Effector memory CD8-positive, alpha-beta T cell (primary cell): ENCODE measurements at regions not wholly inside any gene's neighbourhood (a gene's known extent, or its start where the extent isn't known, plus 50 kb on each side); places are given as distances from the start of the nearest gene placed in this dataset.

Source experiments
- ATAC-seq: fragments of 150-1000 bp; cut with Tn5 transposase; replicated peaks from 2 replicates; pipeline ENCODE4 v1.10.0; 2021; ENCODE audit warnings: mild to moderate bottlenecking, moderate library complexity
- DNase-seq, 3 experiments: peaks; one replicate each; pipeline ENCODE4 v3.0.0; 2021
- H3K27ac Mint-ChIP-seq, 2 donors: one replicate each; pipeline ENCODE4 v1.8.0; 2022; ENCODE audit warnings: mild to moderate bottlenecking in 2 of 2, mixed read lengths in 2 of 2, moderate library complexity in 2 of 2
- H3K27me3 Mint-ChIP-seq, 2 donors: one replicate each; pipeline ENCODE4 v1.8.0; 2022; ENCODE audit warnings: mixed read lengths in 2 of 2
- H3K36me3 Mint-ChIP-seq: one replicate; pipeline ENCODE4 v1.8.0; 2022; ENCODE audit warnings: mild to moderate bottlenecking, moderate library complexity, mixed read lengths; ENCODE audit not compliant: insufficient read depth
- H3K4me1 Mint-ChIP-seq, 2 donors: one replicate each; pipeline ENCODE4 v1.8.0; 2022; ENCODE audit warnings: low read depth in 2 of 2, mixed read lengths in 2 of 2
- H3K4me3 Mint-ChIP-seq, 2 donors: one replicate each; pipeline ENCODE4 v1.8.0; 2022; ENCODE audit warnings: mild to moderate bottlenecking in 2 of 2, mixed read lengths in 2 of 2, moderate library complexity in 2 of 2
- H3K9me3 Mint-ChIP-seq, 2 donors: one replicate each; pipeline ENCODE4 v1.8.0; 2022; ENCODE audit warnings: mixed read lengths in 2 of 2

DNA sequence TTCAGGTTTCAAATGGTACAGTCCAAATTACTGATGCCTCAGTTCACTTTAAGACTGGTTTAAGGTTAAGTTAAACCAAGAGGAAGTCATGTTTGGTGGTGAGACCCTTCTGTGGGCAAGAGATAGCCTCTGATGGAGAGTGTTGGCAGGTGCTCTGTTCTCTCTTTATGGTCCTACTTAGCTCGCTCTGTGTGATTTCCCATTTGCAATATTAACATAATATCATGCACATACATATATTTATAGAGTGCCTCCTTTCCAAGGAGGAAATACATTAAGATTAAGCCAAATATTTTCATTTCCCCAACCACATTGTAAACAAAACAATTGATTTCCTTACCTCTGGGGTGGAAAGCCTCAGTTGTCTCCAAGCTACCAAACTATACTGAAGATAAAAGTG lies 222.4 kb downstream of the PIK3C3 start:
- no peak for ATAC-seq

GRCh38 chr18:42178376-42179080 lies 223.5 kb downstream of the PIK3C3 start:
- ATAC-seq (no peak), DNase-seq (no peak)
- Mint-ChIP-seq H3K36me3 (peaks cover 3% of the 10 kb centered on the region), H3K27me3 (no peaks in the 10 kb centered on the region), H3K4me3 (no peak overlapping the region), H3K27ac (no peak overlapping the region), H3K9me3 (no peaks in the 10 kb centered on the region), H3K4me1 (no peaks in the 10 kb centered on the region)

More for the DNA sequence above, 222.4 kb downstream of the PIK3C3 start:
- H3K4me1 Mint-ChIP-seq, result no peaks in the 10 kb centered on the region
- no peak overlapping the region for H3K27ac Mint-ChIP-seq
- no peaks in the 10 kb centered on the region for H3K9me3 Mint-ChIP-seq
- peaks cover 3% of the 10 kb centered on the region for H3K36me3 Mint-ChIP-seq
- no peak for DNase-seq
- H3K4me3 Mint-ChIP-seq, result no peak overlapping the region
- no peaks in the 10 kb centered on the region for H3K27me3 Mint-ChIP-seq

- H3K4me1 Mint-ChIP-seq, result no peaks in the 10 kb centered on the region
- no peak for DNase-seq
- no peaks in the 10 kb centered on the region for H3K27me3 Mint-ChIP-seq
- no peak overlapping the region for H3K4me3 Mint-ChIP-seq
- no peak overlapping the region for H3K27ac Mint-ChIP-seq
- no peak for ATAC-seq
- H3K36me3 Mint-ChIP-seq, result peaks cover 3% of the 10 kb centered on the region
- H3K9me3 Mint-ChIP-seq, result no peaks in the 10 kb centered on the region
Observed at GRCh38 chr18:42179542-42180121, 224.6 kb downstream of the PIK3C3 start.

GRCh38 chr18:42181474-42181873 lies 226.4 kb downstream of the PIK3C3 start:
- ATAC-seq (no peak), DNase-seq (no peak)
- H3K4me1 Mint-ChIP-seq, result no peaks in the 10 kb centered on the region
- no peaks in the 10 kb centered on the region for H3K9me3 Mint-ChIP-seq
- no peak overlapping the region for H3K4me3 Mint-ChIP-seq
- H3K36me3 Mint-ChIP-seq, result peaks cover 3% of the 10 kb centered on the region
- H3K27me3 Mint-ChIP-seq, result no peaks in the 10 kb centered on the region
- H3K27ac Mint-ChIP-seq, result no peak overlapping the region

- H3K9me3 Mint-ChIP-seq, result no peaks in the 10 kb centered on the region
- peaks cover 2% of the 10 kb centered on the region for H3K36me3 Mint-ChIP-seq
- no peak for ATAC-seq
- no peak overlapping the region for H3K4me3 Mint-ChIP-seq
- no peak overlapping the region for H3K27ac Mint-ChIP-seq
- H3K27me3 Mint-ChIP-seq, result no peaks in the 10 kb centered on the region
- no peak for DNase-seq
- no peaks in the 10 kb centered on the region for H3K4me1 Mint-ChIP-seq
Observed at GRCh38 chr18:42182728-42183700, 228.0 kb downstream of the PIK3C3 start.

DNA sequence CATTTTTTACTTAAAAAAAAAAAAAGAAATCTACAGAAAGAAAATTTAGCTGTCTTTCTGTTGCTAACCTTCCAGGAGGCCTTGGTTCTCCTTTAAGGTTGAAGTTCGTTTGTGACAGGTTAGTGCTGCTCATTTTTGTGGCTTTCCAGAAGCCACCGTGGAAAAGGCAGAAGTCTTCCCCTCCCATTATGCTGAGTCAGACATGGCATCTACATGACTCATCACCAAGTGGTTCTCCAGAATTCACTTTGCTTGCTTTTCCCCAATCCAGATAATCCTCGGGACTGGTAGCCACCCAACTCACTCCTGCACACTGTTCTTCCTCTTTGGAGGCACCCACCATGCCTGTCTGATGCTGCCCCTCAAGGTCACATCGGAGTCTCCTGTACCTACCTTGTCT lies 228.7 kb downstream of the PIK3C3 start:
- Mint-ChIP-seq H3K27ac (no peak overlapping the region), H3K4me3 (no peak overlapping the region), H3K4me1 (no peaks in the 10 kb centered on the region), H3K9me3 (no peaks in the 10 kb centered on the region), H3K27me3 (no peaks in the 10 kb centered on the region), H3K36me3 (no peaks in the 10 kb centered on the region)
- ATAC-seq, result no peak
- DNase-seq, result no peak

DNA sequence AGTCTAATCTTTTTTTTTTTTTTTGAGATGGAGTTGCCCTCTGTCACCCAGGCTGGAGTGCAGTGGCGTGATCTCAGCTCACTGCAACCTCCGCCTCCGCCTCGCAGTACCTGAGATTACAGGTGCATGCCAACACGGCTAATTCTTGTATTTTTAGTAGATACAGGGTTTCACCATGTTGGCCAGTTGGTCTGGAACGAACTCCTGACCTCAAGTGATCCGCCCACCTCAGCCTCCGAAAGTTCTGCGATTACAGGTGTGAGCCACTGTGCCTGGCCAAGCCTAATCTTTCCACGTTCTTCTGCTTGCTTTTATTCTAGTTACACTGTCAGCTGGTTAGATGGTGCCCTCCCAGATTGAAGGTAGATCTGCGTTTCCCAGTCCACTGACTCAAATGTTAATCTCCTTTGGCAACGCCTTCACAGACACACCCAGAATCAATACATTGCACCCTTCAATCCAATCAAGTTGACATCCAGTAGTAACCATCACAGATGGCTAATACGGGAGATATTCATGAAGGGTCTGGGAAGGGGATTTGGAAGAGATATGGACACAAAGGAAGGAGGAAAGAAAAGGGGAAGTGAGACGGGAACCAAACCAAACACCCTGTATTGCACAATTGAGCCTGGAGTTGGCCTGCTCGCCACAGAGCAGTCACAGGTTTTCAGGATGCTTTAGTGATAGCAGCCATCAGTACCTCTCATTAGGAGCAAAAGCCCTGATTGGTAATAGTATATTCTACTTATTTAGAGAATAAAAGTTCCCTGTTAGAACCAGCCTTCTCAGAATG lies 229.8 kb downstream of the PIK3C3 start:
- H3K9me3 Mint-ChIP-seq, result peaks cover 2 to 10% of the 10 kb centered on the region in 2 donors
- no peak overlapping the region for H3K4me3 Mint-ChIP-seq
- H3K36me3 Mint-ChIP-seq, result no peaks in the 10 kb centered on the region
- DNase-seq, result no peak
- no peaks in the 10 kb centered on the region for H3K27me3 Mint-ChIP-seq
- no peak overlapping the region for H3K27ac Mint-ChIP-seq
- no peaks in the 10 kb centered on the region for H3K4me1 Mint-ChIP-seq
- no peak for ATAC-seq

GRCh38 chr18:42185486-42185885 lies 230.5 kb downstream of the PIK3C3 start:
- no peaks in the 10 kb centered on the region for H3K4me1 Mint-ChIP-seq
- ATAC-seq, result no peak
- H3K36me3 Mint-ChIP-seq, result no peaks in the 10 kb centered on the region

GRCh38 chr18:42187611-42188380 lies 232.8 kb downstream of the PIK3C3 start:
- Mint-ChIP-seq H3K4me1 (no peaks in the 10 kb centered on the region), H3K27ac (no peak overlapping the region), H3K27me3 (no peaks in the 10 kb centered on the region), H3K36me3 (no peaks in the 10 kb centered on the region), H3K9me3 (peaks cover 2 to 10% of the 10 kb centered on the region in 2 donors), H3K4me3 (no peak overlapping the region)
- ATAC-seq (no peak), DNase-seq (no peak)

More at GRCh38 chr18:42185486-42185885, 230.5 kb downstream of the PIK3C3 start:
- DNase-seq, result no peak
- Mint-ChIP-seq H3K4me3 (no peak overlapping the region), H3K27me3 (no peaks in the 10 kb centered on the region), H3K9me3 (peaks cover 2 to 10% of the 10 kb centered on the region in 2 donors), H3K27ac (no peak overlapping the region)

DNA sequence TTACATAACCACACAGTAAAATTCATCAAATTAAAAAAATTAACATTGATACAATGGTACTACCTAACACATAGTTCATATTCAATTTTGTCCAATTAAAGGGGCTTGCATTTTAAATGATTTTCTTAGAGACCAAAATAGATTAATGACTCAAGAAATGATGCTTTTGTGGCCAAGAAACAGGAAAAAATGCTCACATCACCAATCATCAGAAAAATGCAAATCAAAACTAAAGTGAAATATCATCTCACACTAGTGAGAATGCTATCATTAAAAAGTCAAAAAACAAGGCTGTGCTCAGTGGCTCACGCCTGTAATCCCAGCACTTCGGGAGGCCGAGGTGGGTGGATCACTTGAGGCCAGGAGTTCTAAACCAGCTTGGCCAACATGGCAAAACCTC lies 235.6 kb downstream of the PIK3C3 start:
- H3K4me1 Mint-ChIP-seq, result no peaks in the 10 kb centered on the region
- H3K9me3 Mint-ChIP-seq, result peaks cover 2 to 10% of the 10 kb centered on the region in 2 donors
- H3K27me3 Mint-ChIP-seq, result no peaks in the 10 kb centered on the region
- ATAC-seq, result no peak
- no peak overlapping the region for H3K27ac Mint-ChIP-seq
- H3K4me3 Mint-ChIP-seq, result no peak overlapping the region
- H3K36me3 Mint-ChIP-seq, result no peaks in the 10 kb centered on the region
- DNase-seq, result no peak

GRCh38 chr18:42192251-42193248 lies 237.5 kb downstream of the PIK3C3 start:
- Mint-ChIP-seq H3K4me3 (no peak overlapping the region), H3K27me3 (no peaks in the 10 kb centered on the region), H3K4me1 (no peaks in the 10 kb centered on the region), H3K36me3 (no peaks in the 10 kb centered on the region), H3K9me3 (peaks cover 2 to 10% of the 10 kb centered on the region in 2 donors), H3K27ac (no peak overlapping the region)
- DNase-seq, result no peak
- no peak for ATAC-seq

- Mint-ChIP-seq H3K9me3 (no peaks in the 10 kb centered on the region), H3K4me1 (no peaks in the 10 kb centered on the region), H3K4me3 (no peak overlapping the region), H3K36me3 (no peaks in the 10 kb centered on the region), H3K27ac (no peak overlapping the region), H3K27me3 (no peaks in the 10 kb centered on the region)
- DNase-seq (no peak), ATAC-seq (no peak)
Observed at GRCh38 chr18:42196651-42197050, 241.6 kb downstream of the PIK3C3 start.
